H1 (cell line): ENCODE measurements at regions not wholly inside any gene's neighbourhood (a gene's known extent, or its start where the extent isn't known, plus 50 kb on each side); places are given as distances from the start of the nearest gene placed in this dataset.

Experiments
- CTCF ChIA-PET: fragments of 300-600 bp; sonication (Branson Sonifier 250); formaldehyde crosslinking; loops from one replicate; lab custom pipeline; 2021; ENCODE audit not compliant: partially characterized antibody; lab: Charles Lee
- POLR2A ChIA-PET: fragments of 300-600 bp; sonication (Branson Sonifier 250); formaldehyde crosslinking; loops from one replicate; lab custom pipeline; 2021; ENCODE audit warnings: inconsistent platforms; ENCODE audit not compliant: partially characterized antibody; lab: Charles Lee
- DNase-seq, 2 experiments: peaks; one replicate each; pipeline versions ENCODE4 v3.0.0 to v3.0.0-alpha.2; 2010 to 2022; ENCODE audit warnings: low spot score in 2 of 2, low read depth in 1 of 2, mixed read lengths in 1 of 2
- FAIRE-seq: peaks from 2 replicates; lab custom pipeline; 2011; peaks lifted over from hg19 to GRCh38; lab: Jason Lieb, UNC
- H2AFZ ChIP-seq: 2 replicates; pipeline ENCODE4 v1.8.1; 2012; ENCODE audit warnings: low read length, inconsistent platforms
- H2AK5ac ChIP-seq: 2 replicates; pipeline ENCODE4 v1.6.1; 2013; ENCODE audit warnings: low read depth, low read length
- H2BK120ac ChIP-seq: replicated peaks from 2 replicates; pipeline ENCODE3; 2013; ENCODE audit warnings: low read depth, low read length, inconsistent platforms
- H2BK12ac ChIP-seq: 2 replicates; pipeline ENCODE4 v1.6.1; 2013; ENCODE audit warnings: low read depth, low read length
- H2BK15ac ChIP-seq: 2 replicates; pipeline ENCODE4 v1.6.1; 2013; ENCODE audit warnings: low read length
- H2BK20ac ChIP-seq: 2 replicates; pipeline ENCODE4 v1.6.1; 2013; ENCODE audit warnings: low read length
- H2BK5ac ChIP-seq: 2 replicates; pipeline ENCODE4 v1.6.1; 2013; ENCODE audit warnings: low read depth, low read length
- H3K14ac ChIP-seq: 2 replicates; pipeline ENCODE4 v1.6.1; 2013; ENCODE audit warnings: inconsistent platforms; ENCODE audit not compliant: insufficient read length
- H3K18ac ChIP-seq: 2 replicates; pipeline ENCODE4 v1.6.1; 2013; ENCODE audit warnings: low read length; ENCODE audit errors: extremely low read depth
- H3K23ac ChIP-seq: 2 replicates; pipeline ENCODE4 v1.6.1; 2013; ENCODE audit warnings: inconsistent platforms; ENCODE audit not compliant: insufficient read length
- H3K23me2 ChIP-seq: 2 replicates; pipeline ENCODE4 v1.6.1; 2013; ENCODE audit warnings: low read depth, low read length
- H3K27ac ChIP-seq: 2 replicates; pipeline ENCODE4 v1.6.1; 2011; ENCODE audit warnings: low read depth, low read length, inconsistent platforms
- H3K27me3 ChIP-seq, 4 experiments: replicated peaks in 1 of 4; 1 replicate in 1 of 4; 2 replicates in 3 of 4; pipeline versions ENCODE4 v1.6.1 to v1.8.1; 2011 to 2013; ENCODE audit warnings: low read length in 3 of 4, mild to moderate bottlenecking in 3 of 4, inconsistent platforms in 2 of 4, mixed read lengths in 2 of 4, moderate library complexity in 1 of 4; ENCODE audit not compliant: control insufficient read depth in 3 of 4, insufficient read depth in 3 of 4; ENCODE audit errors: extremely low read depth in 1 of 4
- H3K36me3 ChIP-seq, 4 experiments: 2 replicates each; pipeline versions ENCODE4 v1.6.1 to v1.8.1; 2011 to 2013; ENCODE audit warnings: mild to moderate bottlenecking in 4 of 4, low read length in 3 of 4, moderate library complexity in 2 of 4, control low read depth in 1 of 4, inconsistent platforms in 1 of 4; ENCODE audit not compliant: insufficient read depth in 4 of 4, control insufficient read depth in 2 of 4
- H3K4ac ChIP-seq: replicated peaks from 2 replicates; pipeline ENCODE3; 2013; ENCODE audit warnings: low read length, low read depth, mixed read lengths, inconsistent platforms; ENCODE audit not compliant: insufficient read length
- H3K4me1 ChIP-seq, 4 experiments: replicated peaks in 1 of 4; 1 replicate in 1 of 4; 2 replicates in 3 of 4; pipeline versions ENCODE4 v1.6.1 to v1.8.1; 2011 to 2013; ENCODE audit warnings: low read length in 3 of 4, inconsistent platforms in 2 of 4, mixed read lengths in 1 of 4; ENCODE audit not compliant: insufficient read depth in 4 of 4, control insufficient read depth in 3 of 4
- H3K4me2 ChIP-seq, 2 experiments: 2 replicates each; pipeline versions ENCODE4 v1.6.1 to v1.8.1; 2011 to 2013; ENCODE audit warnings: low read depth in 2 of 2, low read length in 2 of 2, control low read depth in 1 of 2, inconsistent platforms in 1 of 2, mild to moderate bottlenecking in 1 of 2; ENCODE audit not compliant: insufficient read depth in 1 of 2
- H3K4me3 ChIP-seq, 4 experiments: fragments of 200-600, 300-600 bp in 1 of 4; sonication (generic), shearing (Covaris generic), sonication (Bioruptor Twin) in 1 of 4; 2 replicates each; pipeline versions ENCODE4 v1.5.1 to v1.8.1; 2011 to 2016; ENCODE audit warnings: low read length in 4 of 4, low read depth in 3 of 4, control low read depth in 2 of 4, inconsistent platforms in 2 of 4, mild to moderate bottlenecking in 2 of 4, mixed read lengths in 1 of 4, moderate library complexity in 1 of 4; ENCODE audit not compliant: insufficient read depth in 2 of 4; ENCODE audit errors: extremely low read depth in 1 of 4
- H3K56ac ChIP-seq: replicated peaks from 2 replicates; pipeline ENCODE3; 2013; ENCODE audit warnings: low read depth, mild to moderate bottlenecking, mixed read lengths, low read length, inconsistent platforms; ENCODE audit not compliant: insufficient read length
- H3K79me1 ChIP-seq: 2 replicates; pipeline ENCODE4 v1.6.1; 2013; ENCODE audit warnings: low read depth, low read length, control low read depth
- H3K79me2 ChIP-seq, 2 experiments: 2 replicates each; pipeline versions ENCODE4 v1.6.1 to v1.8.1; 2012 to 2013; ENCODE audit warnings: low read length in 2 of 2, mild to moderate bottlenecking in 2 of 2, inconsistent platforms in 1 of 2; ENCODE audit not compliant: insufficient read depth in 2 of 2, control insufficient read depth in 1 of 2
- H3K9ac ChIP-seq, 4 experiments: replicated peaks in 1 of 4; 1 replicate in 1 of 4; 2 replicates in 3 of 4; pipeline versions ENCODE4 v1.6.1 to v1.8.1; 2011 to 2013; ENCODE audit warnings: low read depth in 3 of 4, low read length in 3 of 4, control low read depth in 2 of 4, mild to moderate bottlenecking in 2 of 4, moderate library complexity in 2 of 4, inconsistent platforms in 1 of 4; ENCODE audit errors: extremely low read depth in 1 of 4
- H3K9me3 ChIP-seq, 2 experiments: 2 replicates each; pipeline versions ENCODE4 v1.6.1 to v1.8.1; 2012 to 2013; ENCODE audit warnings: mild to moderate bottlenecking in 2 of 2, moderate library complexity in 2 of 2, control low read depth in 1 of 2, inconsistent platforms in 1 of 2, low read depth in 1 of 2, low read length in 1 of 2, mixed read lengths in 1 of 2; ENCODE audit not compliant: insufficient read depth in 2 of 2
- H4K20me1 ChIP-seq, 2 experiments: replicated peaks in 1 of 2; 2 replicates each; pipeline versions ENCODE3 to v1.8.1; 2011 to 2013; ENCODE audit warnings: inconsistent platforms in 2 of 2, low read length in 2 of 2, mild to moderate bottlenecking in 1 of 2; ENCODE audit not compliant: insufficient read depth in 2 of 2, control insufficient read depth in 1 of 2
- H4K5ac ChIP-seq: 2 replicates; pipeline ENCODE4 v1.6.1; 2013; ENCODE audit warnings: low read length, low read depth, mixed read lengths, inconsistent platforms; ENCODE audit not compliant: insufficient read length
- H4K8ac ChIP-seq: 2 replicates; pipeline ENCODE4 v1.8.0; 2013; ENCODE audit warnings: mild to moderate bottlenecking, moderate library complexity, low read length, inconsistent platforms; ENCODE audit not compliant: insufficient read depth; ENCODE audit errors: extremely low read depth
- H4K91ac ChIP-seq: replicated peaks from 2 replicates; pipeline ENCODE3; 2013; ENCODE audit warnings: low read length, mixed read lengths, inconsistent platforms; ENCODE audit not compliant: insufficient read length
- ASH2L ChIP-seq: fragments of 200-600, 300-600 bp; sonication (generic); IDR thresholded peaks from one replicate; pipeline ENCODE4 v1.7.1; 2017; ENCODE audit warnings: low read length
- BACH1 ChIP-seq: IDR thresholded peaks from 2 replicates; pipeline ENCODE4 v1.6.1; 2012; ENCODE audit warnings: low read length, improper control_type of control experiment
- CTCF ChIP-seq, 3 experiments: IDR thresholded peaks; 1 replicate in 2 of 3; 2 replicates in 1 of 3; pipeline versions ENCODE4 v1.5.1 to v1.6.1; 2011; ENCODE audit warnings: low read length in 3 of 3, mild to moderate bottlenecking in 3 of 3, inconsistent platforms in 2 of 3, low read depth in 1 of 3, moderate library complexity in 1 of 3; ENCODE audit not compliant: insufficient read depth in 1 of 3; ENCODE audit errors: control extremely low read depth in 1 of 3
- EZH2 ChIP-seq: fragments of 200-600 bp; sonication (generic); IDR thresholded peaks from 2 replicates; pipeline ENCODE4 v1.7.1; 2012; ENCODE audit warnings: low read depth, mild to moderate bottlenecking, moderate library complexity, low read length, inconsistent platforms; ENCODE audit not compliant: severe bottlenecking
- GABPA ChIP-seq: IDR thresholded peaks from 2 replicates; pipeline ENCODE4 v1.6.1; 2011; ENCODE audit warnings: mild to moderate bottlenecking, low read length, moderate library complexity, borderline replicate concordance; ENCODE audit not compliant: insufficient read depth
- HDAC2 ChIP-seq, 2 experiments: fragments of 300-600 bp in 1 of 2; sonication (generic) in 1 of 2; IDR thresholded peaks; 2 replicates each; pipeline ENCODE4 v1.6.1; 2011 to 2012; ENCODE audit warnings: low read depth in 2 of 2, low read length in 2 of 2, mild to moderate bottlenecking in 2 of 2, moderate library complexity in 2 of 2, borderline replicate concordance in 1 of 2, inconsistent platforms in 1 of 2
- JUND ChIP-seq: IDR thresholded peaks from 2 replicates; pipeline ENCODE4 v1.6.1; 2011; ENCODE audit warnings: mild to moderate bottlenecking, improper control_type of control experiment, low read length
- RAD21 ChIP-seq, 2 experiments: IDR thresholded peaks in 1 of 2; conservative IDR thresholded peaks in 1 of 2; 2 replicates each; pipeline ENCODE4 v1.6.1; 2011; ENCODE audit warnings: low read depth in 2 of 2, low read length in 2 of 2, improper control_type of control experiment in 1 of 2, inconsistent platforms in 1 of 2, mild to moderate bottlenecking in 1 of 2, moderate library complexity in 1 of 2
- RXRA ChIP-seq: IDR thresholded peaks from 2 replicates; pipeline ENCODE4 v1.6.1; 2011; ENCODE audit warnings: low read depth, mild to moderate bottlenecking, low read length, moderate library complexity; ENCODE audit not compliant: insufficient read depth
- WGBS, 2 experiments: shearing (Covaris generic) in 1 of 2; methylation state at CpG; one replicate each; pipeline versions ENCODE4 v1.1.6 to v1.1.7; 2013 to 2015; ENCODE audit warnings: low lambda C conversion rate in 2 of 2, mixed read lengths in 2 of 2, inconsistent platforms in 1 of 2, low coverage in 1 of 2, missing lambda C conversion rate in 1 of 2; ENCODE audit not compliant: insufficient replicate concordance in 2 of 2, insufficient coverage in 1 of 2, insufficient read length in 1 of 2; ENCODE audit errors: extremely low coverage in 1 of 2, missing lambda C conversion rate in 1 of 2; 5-methylcytosine and 5-hydroxymethylcytosine counted together
- TF ChIP-seq, protein P1 (sequence below): IDR thresholded peaks from 2 replicates; pipeline ENCODE4 v1.6.1; 2011; ENCODE audit warnings: low read length, improper control_type of control experiment

- Histone ChIP-seq H2BK20ac (no peak overlapping the region), H2AFZ (no peak overlapping the region), H4K20me1 (no peaks in the 10 kb centered on the region), H4K8ac (no peak overlapping the region), H3K36me3 (no peaks in the 10 kb centered on the region), H3K18ac (no peak overlapping the region), H3K56ac (no peak overlapping the region), H3K9ac (no peak overlapping the region), H2BK15ac (no peak overlapping the region), H3K27me3 (no peaks in the 10 kb centered on the region), H3K4me2 (no peak overlapping the region), H3K27ac (no peak overlapping the region), H3K79me1 (no peaks in the 10 kb centered on the region), H4K91ac (no peak overlapping the region), H3K4ac (no peak overlapping the region), H3K4me3 (no peak overlapping the region), H3K23me2 (no peaks in the 10 kb centered on the region), H3K79me2 (no peaks in the 10 kb centered on the region), H3K14ac (no peak overlapping the region), H2BK120ac (no peak overlapping the region), H2BK5ac (no peak overlapping the region), H2AK5ac (no peak overlapping the region), H2BK12ac (no peak overlapping the region), H3K23ac (peak overlapping the region; percentile 28), H4K5ac (no peak overlapping the region), H3K4me1 (no peaks in the 10 kb centered on the region; a peak in 1 of 7 replicates), H3K9me3 (no peaks in the 10 kb centered on the region)
- DNase-seq (peak in 1 of 2 experiments; percentile 26), FAIRE-seq (no peak)
- 91% methylated on average over 17 of the region's 17 CpGs; no CpG with 5 or more reads in 1 of the 2 experiments for WGBS, 2 experiments
- ChIA-PET CTCF (interaction anchor here (0.7 kb wide), 1 partner anchor 66 kb away, joined by 3 read pairs; no protein-coding TSS in a partner anchor), POLR2A (no interaction called here)
- TF ChIP-seq, protein P1, sequence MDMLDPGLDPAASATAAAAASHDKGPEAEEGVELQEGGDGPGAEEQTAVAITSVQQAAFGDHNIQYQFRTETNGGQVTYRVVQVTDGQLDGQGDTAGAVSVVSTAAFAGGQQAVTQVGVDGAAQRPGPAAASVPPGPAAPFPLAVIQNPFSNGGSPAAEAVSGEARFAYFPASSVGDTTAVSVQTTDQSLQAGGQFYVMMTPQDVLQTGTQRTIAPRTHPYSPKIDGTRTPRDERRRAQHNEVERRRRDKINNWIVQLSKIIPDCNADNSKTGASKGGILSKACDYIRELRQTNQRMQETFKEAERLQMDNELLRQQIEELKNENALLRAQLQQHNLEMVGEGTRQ = no peak
- TF ChIP-seq RXRA = no peak
- TF ChIP-seq EZH2 = no peak
- no peak for TF ChIP-seq RAD21 (IDR thresholded peaks at IDR 0.05 in 1 of 2, conservative IDR thresholded peaks at IDR 0.05 in 1 of 2; ENCODE audit: low read depth in 2 of 2, low read length in 2 of 2)
- no peak for TF ChIP-seq JUND
- TF ChIP-seq ASH2L = no peak
- no peak for TF ChIP-seq HDAC2 (IDR thresholded peaks at IDR 0.05; ENCODE audit: borderline replicate concordance in 1 of 2, low read depth in 2 of 2, low read length in 2 of 2)
- no peak for TF ChIP-seq GABPA
- TF ChIP-seq CTCF (IDR thresholded peaks at IDR 0.05; ENCODE audit: control extremely low read depth in 1 of 3, insufficient read depth in 1 of 3, low read depth in 1 of 3, low read length in 3 of 3) = no peak
- TF ChIP-seq BACH1 = no peak
These were observed 474.4 kb downstream of the BRD1 start for GRCh38 chr22:49353235-49353634.
